Activated CD8-positive, alpha-beta memory T cell treated with anti-CD3 and anti-CD28 coated beads, Interleukin-2, amount 50 U/mL, for 1 hour (primary cell): ENCODE measurements at regions not wholly inside any gene's neighbourhood (a gene's known extent, or its start where the extent isn't known, plus 50 kb on each side); places are given as distances from the start of the nearest gene placed in this dataset.
"Not testable (repeated sequence)": the region's sequence is repeated elsewhere in the genome, so short reads cannot be mapped to it uniquely, and the experiment has no call there.

ENCODE experiments used
- DNase-seq: peaks from one replicate; pipeline ENCODE4 v3.0.0-alpha.2; 2020; ENCODE audit errors: extremely low read depth

GRCh38 chr7:149568218-149568617, 70.6 kb upstream of the ZNF746 start:
- no peak for DNase-seq

- DNase-seq = no peak
Observed at GRCh38 chr7:149566103-149566502, 68.5 kb upstream of the ZNF746 start.

GRCh38 chr7:149565096-149565382, 67.4 kb upstream of the ZNF746 start:
- no peak for DNase-seq

GRCh38 chr7:149564340-149565095, 66.9 kb upstream of the ZNF746 start:
- DNase-seq = no peak

- DNase-seq = no peak
Observed at GRCh38 chr7:149562602-149563001, 65.0 kb upstream of the ZNF746 start.

- no peak for DNase-seq
Observed at GRCh38 chr7:149561072-149561471, 63.5 kb upstream of the ZNF746 start.

- DNase-seq = no peak
Observed at GRCh38 chr7:149559711-149560110, 62.1 kb upstream of the ZNF746 start.

- no peak for DNase-seq
Observed at GRCh38 chr7:149558149-149558861, 60.7 kb upstream of the ZNF746 start.

GRCh38 chr7:149556525-149556924, 58.9 kb upstream of the ZNF746 start:
- not testable (repeated sequence) for DNase-seq

- DNase-seq = not testable (repeated sequence)
Observed at GRCh38 chr7:149554821-149555220, 57.2 kb upstream of the ZNF746 start.

- DNase-seq = not testable (repeated sequence)
Observed at GRCh38 chr7:149553991-149554390, 56.4 kb upstream of the ZNF746 start.

- no peak for DNase-seq
Observed at GRCh38 chr7:149552799-149553198, 55.2 kb upstream of the ZNF746 start.
